HCT116 (cell line): ENCODE measurements at regions not wholly inside any gene's neighbourhood (a gene's known extent, or its start where the extent isn't known, plus 50 kb on each side); places are given as distances from the start of the nearest gene placed in this dataset.

Source experiments
- ATAC-seq: fragments of 200-7000 bp; cut with Tn5 transposase; 2 replicates; pipeline ENCODE4 v1.9.1; 2020; ENCODE audit warnings: mild to moderate bottlenecking, moderate library complexity
- BruUV-seq: library from RNA; stranded (reverse); fragments of 400-500 nt; replicated peaks from 2 replicates; lab custom pipeline; 2021; lab: Mats Ljungman, UMichigan
- CTCF ChIA-PET: fragments of 300-600 bp; sonication (Branson Sonifier 250); formaldehyde crosslinking; loops from one replicate; lab custom pipeline; 2021; ENCODE audit warnings: antibody characterized with exemption; lab: Charles Lee
- POLR2A ChIA-PET: fragments of 300-600, 350-600 bp; sonication (Branson Sonifier 250); formaldehyde crosslinking; loops from one replicate; lab custom pipeline; 2021; ENCODE audit warnings: antibody characterized with exemption; lab: Charles Lee
- RAD21 ChIA-PET, 2 experiments: fragments of 300-600 bp; sonication (Branson Sonifier 250); formaldehyde crosslinking; loops; one replicate each; lab custom pipeline; 2023; ENCODE audit warnings: low total read pairs in 2 of 2; ENCODE audit not compliant: uncharacterized antibody in 2 of 2, unreplicated experiment in 2 of 2, low non-redundant PET in 1 of 2; lab: Charles Lee
- DNase-seq: peaks from one replicate; pipeline ENCODE4 v3.0.0-alpha.2; 2010; ENCODE audit warnings: low read depth, low spot score
- H2AFZ ChIP-seq: fragments of 200-600 bp; shearing (Covaris generic), sonication (generic); 2 replicates; pipeline ENCODE4 v1.6.1; 2017; ENCODE audit warnings: low read depth, mixed run types, mixed read lengths, antibody characterized with exemption, low read length; ENCODE audit not compliant: poor library complexity, severe bottlenecking
- H3K27ac ChIP-seq: 2 replicates; pipeline ENCODE4 v1.5.1; 2012; ENCODE audit warnings: low read depth, low read length
- H3K27me3 ChIP-seq: fragments of 200-600 bp; sonication (generic); 2 replicates; pipeline ENCODE4 v1.6.1; 2016; ENCODE audit warnings: mixed run types, low read length, mixed read lengths; ENCODE audit not compliant: insufficient read depth
- H3K36me3 ChIP-seq, 2 experiments: fragments of 200-500 bp in 1 of 2; fragments of 200-600 bp in 1 of 2; sonication (Bioruptor generic) in 1 of 2; sonication (generic) in 1 of 2; 2 replicates each; pipeline versions ENCODE4 v1.5.1 to v1.6.1; 2014 to 2016; ENCODE audit warnings: low read length in 2 of 2, inconsistent platforms in 1 of 2, mixed read lengths in 1 of 2, mixed run types in 1 of 2; ENCODE audit not compliant: insufficient read depth in 2 of 2, control insufficient read depth in 1 of 2
- H3K4me1 ChIP-seq, 2 experiments: fragments of 200-600 bp in 1 of 2; sonication (generic) in 1 of 2; 2 replicates each; pipeline versions ENCODE4 v1.5.1 to v1.6.1; 2012 to 2017; ENCODE audit warnings: low read length in 2 of 2, inconsistent platforms in 1 of 2, mild to moderate bottlenecking in 1 of 2, mixed read lengths in 1 of 2, mixed run types in 1 of 2, moderate library complexity in 1 of 2; ENCODE audit not compliant: insufficient read depth in 2 of 2, control insufficient read depth in 1 of 2
- H3K4me2 ChIP-seq: fragments of 200-600 bp; sonication (generic); 2 replicates; pipeline ENCODE4 v1.6.1; 2017; ENCODE audit warnings: mixed run types, low read length, mixed read lengths
- H3K4me3 ChIP-seq, 2 experiments: fragments of 200-600 bp in 1 of 2; sonication (generic) in 1 of 2; replicated peaks in 1 of 2; 2 replicates each; pipeline ENCODE4 v1.5.1; 2011 to 2016; ENCODE audit warnings: low read length in 2 of 2, control low read depth in 1 of 2, low read depth in 1 of 2, mild to moderate bottlenecking in 1 of 2, mixed read lengths in 1 of 2, mixed run types in 1 of 2
- H3K79me2 ChIP-seq: fragments of 200-600 bp; sonication (generic); 2 replicates; pipeline ENCODE4 v1.6.1; 2017; ENCODE audit warnings: mild to moderate bottlenecking, mixed run types, low read length, moderate library complexity, mixed read lengths; ENCODE audit not compliant: insufficient read depth
- H3K9ac ChIP-seq: fragments of 200-600 bp; sonication (generic); 2 replicates; pipeline ENCODE4 v1.6.1; 2016; ENCODE audit warnings: low read length, mixed read lengths
- H3K9me2 ChIP-seq: fragments of 200-600 bp; sonication (generic), shearing (Covaris generic); 2 replicates; pipeline ENCODE4 v1.6.1; 2017; ENCODE audit warnings: mixed run types, mild to moderate bottlenecking, moderate library complexity; ENCODE audit not compliant: insufficient read depth
- H3K9me3 ChIP-seq, 2 experiments: fragments of 200-500 bp in 1 of 2; fragments of 200-600 bp in 1 of 2; sonication (Bioruptor generic) in 1 of 2; sonication (generic) in 1 of 2; 2 replicates each; pipeline ENCODE4 v1.6.1; 2014 to 2017; ENCODE audit warnings: low read length in 2 of 2, mixed read lengths in 2 of 2, inconsistent platforms in 1 of 2, low read depth in 1 of 2, mild to moderate bottlenecking in 1 of 2, mixed run types in 1 of 2, moderate library complexity in 1 of 2; ENCODE audit not compliant: control insufficient read depth in 1 of 2, insufficient read depth in 1 of 2
- H4K20me1 ChIP-seq: fragments of 200-600 bp; sonication (generic), shearing (Covaris generic); 2 replicates; pipeline ENCODE4 v1.6.1; 2017; ENCODE audit warnings: mixed run types, mild to moderate bottlenecking, moderate library complexity; ENCODE audit not compliant: insufficient read depth
- ATF3 ChIP-seq: IDR thresholded peaks from 2 replicates; pipeline ENCODE4 v1.6.1; 2012
- CTCF ChIP-seq, 3 experiments: fragments of 200-600 bp in 1 of 3; sonication (generic) in 1 of 3; IDR thresholded peaks in 2 of 3; conservative IDR thresholded peaks in 1 of 3; 2 replicates each; pipeline ENCODE4 v1.5.1; 2012 to 2017; ENCODE audit warnings: low read depth in 2 of 3, low read length in 2 of 3, antibody characterized with exemption in 1 of 3, borderline replicate concordance in 1 of 3, control low read depth in 1 of 3, mild to moderate bottlenecking in 1 of 3, mixed read lengths in 1 of 3, mixed run types in 1 of 3, moderate library complexity in 1 of 3; ENCODE audit not compliant: insufficient read depth in 1 of 3
- EGR1 ChIP-seq: IDR thresholded peaks from 2 replicates; pipeline ENCODE4 v1.6.1; 2012; ENCODE audit warnings: low read depth
- EZH2 ChIP-seq: fragments of 200-600 bp; sonication (generic); IDR thresholded peaks from 2 replicates; pipeline ENCODE4 v1.6.1; 2017; ENCODE audit warnings: antibody characterized with exemption, mixed run types
- FOSL1 ChIP-seq: IDR thresholded peaks from 2 replicates; pipeline ENCODE4 v1.6.1; 2012; ENCODE audit warnings: low read depth
- POLR2A ChIP-seq: IDR thresholded peaks from 2 replicates; pipeline ENCODE4 v1.7.0; 2011; ENCODE audit warnings: borderline replicate concordance; ENCODE audit not compliant: insufficient read depth, insufficient read length; ENCODE audit errors: extremely low read depth
- REST ChIP-seq: IDR thresholded peaks from 2 replicates; pipeline ENCODE4 v1.6.1; 2012; ENCODE audit warnings: low read depth
- SP1 ChIP-seq: IDR thresholded peaks from 2 replicates; pipeline ENCODE4 v1.6.1; 2012; ENCODE audit warnings: low read depth
- TCF7L2 ChIP-seq: IDR thresholded peaks from 2 replicates; pipeline ENCODE4 v1.7.0; 2011; ENCODE audit warnings: borderline replicate concordance, inconsistent platforms; ENCODE audit not compliant: insufficient read depth, insufficient read length; ENCODE audit errors: extremely low read depth
- YY1 ChIP-seq: IDR thresholded peaks from 2 replicates; pipeline ENCODE4 v1.6.1; 2011; ENCODE audit warnings: low read length, low read depth, moderate library complexity, mild to moderate bottlenecking; ENCODE audit not compliant: insufficient replicate concordance; ENCODE audit errors: extremely low read depth
- ZNF274 ChIP-seq: fragments of 200-500 bp; sonication (Bioruptor generic); IDR thresholded peaks from 2 replicates; pipeline ENCODE4 v1.6.1; 2014; ENCODE audit warnings: mild to moderate bottlenecking, low read depth, low read length, inconsistent platforms
- intact Hi-C: fragments of 100-400 bp; cut with micrococcal nuclease; formaldehyde crosslinking; loops from 2 replicates; pipeline ENCODE4 v1.10.0; 2022

GRCh38 chr2:136175466-136175865, 57.5 kb upstream of the CXCR4 start:
- Histone ChIP-seq H3K36me3 (no peaks in the 10 kb centered on the region), H3K4me3 (no peak overlapping the region), H3K9me3 (no peaks in the 10 kb centered on the region), H3K4me2 (no peak overlapping the region), H4K20me1 (no peaks in the 10 kb centered on the region), H3K27ac (no peak overlapping the region), H3K9me2 (no peaks in the 10 kb centered on the region), H3K27me3 (no peaks in the 10 kb centered on the region), H3K79me2 (no peaks in the 10 kb centered on the region), H3K9ac (no peak overlapping the region), H2AFZ (no peak overlapping the region), H3K4me1 (no peaks in the 10 kb centered on the region)
- no peak for ATAC-seq
- DNase-seq: no peak
- ChIA-PET POLR2A (no interaction called here), RAD21 (interaction anchor here in 1 of 2 experiments (0.7 kb wide), 2 partner anchors 82 to 261 kb away, joined by 3 to 5 read pairs; no protein-coding TSS in a partner anchor), CTCF (no interaction called here)
- BruUV-seq: no TSS peak
- TF ChIP-seq EZH2 (no peak), ATF3 (no peak), YY1 (no peak), POLR2A (no peak), ZNF274 (no peak), TCF7L2 (no peak), FOSL1 (no peak)
- intact Hi-C loops: no loop called here

- Histone ChIP-seq H4K20me1 (no peaks in the 10 kb centered on the region), H3K79me2 (no peaks in the 10 kb centered on the region), H3K27ac (no peak overlapping the region), H3K9me3 (no peaks in the 10 kb centered on the region), H3K4me1 (no peaks in the 10 kb centered on the region), H3K36me3 (no peaks in the 10 kb centered on the region), H3K9ac (no peak overlapping the region), H3K4me3 (no peak overlapping the region), H2AFZ (no peak overlapping the region), H3K4me2 (no peak overlapping the region), H3K27me3 (no peaks in the 10 kb centered on the region)
- intact Hi-C loops: no loop called here
- DNase-seq: no peak
- BruUV-seq: no TSS peak
- no peak for ATAC-seq
- RAD21 ChIA-PET: no interaction called here
- POLR2A ChIA-PET: no interaction called here
- CTCF ChIA-PET: no interaction called here
- TF ChIP-seq REST (no peak), SP1 (no peak), EGR1 (no peak), YY1 (no peak), CTCF (IDR thresholded peaks at IDR 0.05 in 2 of 3, conservative IDR thresholded peaks at IDR 0.05 in 1 of 3; ENCODE audit: borderline replicate concordance in 1 of 3, insufficient read depth in 1 of 3, low read depth in 2 of 3, low read length in 2 of 3) (no peak)
- TF ChIP-seq, all 23 proteins: peak for 0
- H3K9me2 ChIP-seq: no peaks in the 10 kb centered on the region
Observed at GRCh38 chr2:136173126-136173525, 55.2 kb upstream of the CXCR4 start.
